Epithelial cell of proximal tubule (primary cell): ENCODE measurements at regions not wholly inside any gene's neighbourhood (a gene's known extent, or its start where the extent isn't known, plus 50 kb on each side); places are given as distances from the start of the nearest gene placed in this dataset.
"Not testable (repeated sequence)": the region's sequence is repeated elsewhere in the genome, so short reads cannot be mapped to it uniquely, and the experiment has no call there.

Experiments
- DNase-seq: peaks from one replicate; pipeline ENCODE4 v3.0.0-alpha.2; 2011; ENCODE audit warnings: low read depth
- H3K4me3 ChIP-seq: 2 replicates; pipeline ENCODE4 v1.5.1; 2011; ENCODE audit warnings: low read depth, mild to moderate bottlenecking, low read length
- CTCF ChIP-seq: conservative IDR thresholded peaks from 2 replicates; pipeline ENCODE4 v1.5.1; 2012; ENCODE audit warnings: low read depth, mild to moderate bottlenecking, low read length

GRCh38 chr2:106323337-106324013, 129.4 kb upstream of the UXS1 start:
- no peak for TF ChIP-seq CTCF
- no peak overlapping the region for H3K4me3 ChIP-seq
- no peak for DNase-seq

- no peak for TF ChIP-seq CTCF
- no peak overlapping the region for H3K4me3 ChIP-seq
- no peak for DNase-seq
These were observed 128.2 kb upstream of the UXS1 start for GRCh38 chr2:106322281-106322680.

GRCh38 chr2:106320439-106320838, 126.3 kb upstream of the UXS1 start:
- not testable (repeated sequence) for DNase-seq, H3K4me3 ChIP-seq

- DNase-seq, result no peak
- no peak overlapping the region for H3K4me3 ChIP-seq
- no peak for TF ChIP-seq CTCF
These were observed 122.8 kb upstream of the UXS1 start for GRCh38 chr2:106316915-106317314.

- TF ChIP-seq CTCF, result no peak
- no peak overlapping the region for H3K4me3 ChIP-seq
- no peak for DNase-seq
These were observed 120.3 kb upstream of the UXS1 start for GRCh38 chr2:106314444-106314843.

- no peak overlapping the region for H3K4me3 ChIP-seq
- TF ChIP-seq CTCF, result no peak
- DNase-seq, result no peak
These were observed 116.9 kb upstream of the UXS1 start for GRCh38 chr2:106311041-106311370.

GRCh38 chr2:106307860-106308259, 113.8 kb upstream of the UXS1 start:
- DNase-seq, result no peak
- H3K4me3 ChIP-seq, result no peak overlapping the region
- TF ChIP-seq CTCF, result no peak
